ENCODE measurements at regions not wholly inside any gene's neighbourhood (a gene's known extent, or its start where the extent isn't known, plus 50 kb on each side); places are given as distances from the start of the nearest gene placed in this dataset.

GRCh38 chr1:164356511-164356910 is 202.5 kb upstream of the PBX1 start:
- no peak overlapping the region for H3K4me3 ChIP-seq (ENCODE audit: low read length)
- H3K9me2 ChIP-seq (ENCODE audit: insufficient read depth, low read length): no peaks in the 10 kb centered on the region
- H3K9me3 ChIP-seq (ENCODE audit: low read length): peaks cover 5% of the 10 kb centered on the region
- no peaks in the 10 kb centered on the region for H3K79me2 ChIP-seq (replicated peaks; ENCODE audit: insufficient read depth, low read length)
- no peak overlapping the region for H2AFZ ChIP-seq (ENCODE audit: low read depth, low read length)
- no peaks in the 10 kb centered on the region for H4K20me1 ChIP-seq (ENCODE audit: insufficient read depth)
- H3K9ac ChIP-seq (ENCODE audit: low read length): no peak overlapping the region
- no peak overlapping the region for H3K27ac ChIP-seq (ENCODE audit: low read length)
- H3K36me3 ChIP-seq (ENCODE audit: insufficient read depth, low read length): no peaks in the 10 kb centered on the region
- no peaks in the 10 kb centered on the region for H3K27me3 ChIP-seq (ENCODE audit: insufficient read depth, low read depth, low read length)
- H3F3A ChIP-seq (ENCODE audit: insufficient read depth, low read length, poor library complexity, severe bottlenecking): no peaks in the 10 kb centered on the region
- no peak for TF ChIP-seq TAF1 (IDR thresholded peaks at IDR 0.05; ENCODE audit: low read depth)
- no peak for TF ChIP-seq REST (IDR thresholded peaks at IDR 0.05; ENCODE audit: borderline replicate concordance)
- TF ChIP-seq SMC3 (conservative IDR thresholded peaks at IDR 0.05; ENCODE audit: poor library complexity): no peak
- no peak for TF ChIP-seq CTCF (IDR thresholded peaks at IDR 0.05; ENCODE audit: poor library complexity, severe bottlenecking)
- TF ChIP-seq EP300 (conservative IDR thresholded peaks at IDR 0.05; ENCODE audit: poor library complexity, severe bottlenecking): no peak
- TF ChIP-seq RAD21 (conservative IDR thresholded peaks at IDR 0.05): no peak
- no peak for TF ChIP-seq POLR2AphosphoS5 (IDR thresholded peaks at IDR 0.05)
- TF ChIP-seq MXI1 (conservative IDR thresholded peaks at IDR 0.05; ENCODE audit: poor library complexity, severe bottlenecking): no peak
- no peak for TF ChIP-seq EZH2 (IDR thresholded peaks at IDR 0.05; ENCODE audit: borderline replicate concordance, insufficient read depth, low read length, poor library complexity, severe bottlenecking)
- no peak overlapping the region for H3K4me2 ChIP-seq (ENCODE audit: low read length)

GRCh38 chr1:164360265-164360664 is 198.7 kb upstream of the PBX1 start:
- H3K9ac ChIP-seq (ENCODE audit: low read length): no peak overlapping the region
- no peaks in the 10 kb centered on the region for H3K9me3 ChIP-seq (ENCODE audit: low read length)
- no peaks in the 10 kb centered on the region for H3K36me3 ChIP-seq (ENCODE audit: insufficient read depth, low read length)
- H3K4me3 ChIP-seq (ENCODE audit: low read length): no peak overlapping the region
- no peaks in the 10 kb centered on the region for H3K9me2 ChIP-seq (ENCODE audit: insufficient read depth, low read length)
- H3K4me2 ChIP-seq (ENCODE audit: low read length): no peak overlapping the region
- TF ChIP-seq MXI1 (conservative IDR thresholded peaks at IDR 0.05; ENCODE audit: poor library complexity, severe bottlenecking) (no peak), SMC3 (conservative IDR thresholded peaks at IDR 0.05; ENCODE audit: poor library complexity) (no peak)
- no peaks in the 10 kb centered on the region for H3F3A ChIP-seq (ENCODE audit: insufficient read depth, low read length, poor library complexity, severe bottlenecking)
- H3K79me2 ChIP-seq (replicated peaks; ENCODE audit: insufficient read depth, low read length): no peaks in the 10 kb centered on the region
- no peaks in the 10 kb centered on the region for H3K27me3 ChIP-seq (ENCODE audit: insufficient read depth, low read depth, low read length)
- H2AFZ ChIP-seq (ENCODE audit: low read depth, low read length): no peak overlapping the region
- H3K27ac ChIP-seq (ENCODE audit: low read length): no peak overlapping the region
- H4K20me1 ChIP-seq (ENCODE audit: insufficient read depth): no peaks in the 10 kb centered on the region

- no peaks in the 10 kb centered on the region for H3K9me3 ChIP-seq (ENCODE audit: low read length)
- no peaks in the 10 kb centered on the region for H3K9me2 ChIP-seq (ENCODE audit: insufficient read depth, low read length)
- H3K4me2 ChIP-seq (ENCODE audit: low read length): no peak overlapping the region
- H3K36me3 ChIP-seq (ENCODE audit: insufficient read depth, low read length): no peaks in the 10 kb centered on the region
- H3K4me3 ChIP-seq (ENCODE audit: low read length): no peak overlapping the region
- no peak for TF ChIP-seq MXI1 (conservative IDR thresholded peaks at IDR 0.05; ENCODE audit: poor library complexity, severe bottlenecking)
- no peak for TF ChIP-seq TAF1 (IDR thresholded peaks at IDR 0.05; ENCODE audit: low read depth)
- TF ChIP-seq EZH2 (IDR thresholded peaks at IDR 0.05; ENCODE audit: borderline replicate concordance, insufficient read depth, low read length, poor library complexity, severe bottlenecking): no peak
- TF ChIP-seq POLR2AphosphoS5 (IDR thresholded peaks at IDR 0.05): no peak
- no peak for TF ChIP-seq CTCF (IDR thresholded peaks at IDR 0.05; ENCODE audit: poor library complexity, severe bottlenecking)
- no peak for TF ChIP-seq RAD21 (conservative IDR thresholded peaks at IDR 0.05)
- TF ChIP-seq SMC3 (conservative IDR thresholded peaks at IDR 0.05; ENCODE audit: poor library complexity): no peak
- H3K27me3 ChIP-seq (ENCODE audit: insufficient read depth, low read depth, low read length): no peaks in the 10 kb centered on the region
- no peak overlapping the region for H2AFZ ChIP-seq (ENCODE audit: low read depth, low read length)
- no peak overlapping the region for H3K27ac ChIP-seq (ENCODE audit: low read length)
- H3K79me2 ChIP-seq (replicated peaks; ENCODE audit: insufficient read depth, low read length): no peaks in the 10 kb centered on the region
- no peaks in the 10 kb centered on the region for H4K20me1 ChIP-seq (ENCODE audit: insufficient read depth)
- H3K9ac ChIP-seq (ENCODE audit: low read length): no peak overlapping the region
- H3F3A ChIP-seq (ENCODE audit: insufficient read depth, low read length, poor library complexity, severe bottlenecking): no peaks in the 10 kb centered on the region
Measured at GRCh38 chr1:164361927-164362326, 197.1 kb upstream of the PBX1 start.

Data from neural cell (in vitro differentiated cells).